ENCODE measurements at regions not wholly inside any gene's neighbourhood (a gene's known extent, or its start where the extent isn't known, plus 50 kb on each side); places are given as distances from the start of the nearest gene placed in this dataset.

- TF ChIP-seq, protein P1, sequence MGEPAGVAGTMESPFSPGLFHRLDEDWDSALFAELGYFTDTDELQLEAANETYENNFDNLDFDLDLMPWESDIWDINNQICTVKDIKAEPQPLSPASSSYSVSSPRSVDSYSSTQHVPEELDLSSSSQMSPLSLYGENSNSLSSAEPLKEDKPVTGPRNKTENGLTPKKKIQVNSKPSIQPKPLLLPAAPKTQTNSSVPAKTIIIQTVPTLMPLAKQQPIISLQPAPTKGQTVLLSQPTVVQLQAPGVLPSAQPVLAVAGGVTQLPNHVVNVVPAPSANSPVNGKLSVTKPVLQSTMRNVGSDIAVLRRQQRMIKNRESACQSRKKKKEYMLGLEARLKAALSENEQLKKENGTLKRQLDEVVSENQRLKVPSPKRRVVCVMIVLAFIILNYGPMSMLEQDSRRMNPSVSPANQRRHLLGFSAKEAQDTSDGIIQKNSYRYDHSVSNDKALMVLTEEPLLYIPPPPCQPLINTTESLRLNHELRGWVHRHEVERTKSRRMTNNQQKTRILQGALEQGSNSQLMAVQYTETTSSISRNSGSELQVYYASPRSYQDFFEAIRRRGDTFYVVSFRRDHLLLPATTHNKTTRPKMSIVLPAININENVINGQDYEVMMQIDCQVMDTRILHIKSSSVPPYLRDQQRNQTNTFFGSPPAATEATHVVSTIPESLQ (CRISPR knock-in tag; conservative IDR thresholded peaks at IDR 0.05) = no peak
- no peak for TF ChIP-seq FLYWCH1 (CRISPR knock-in tag; IDR thresholded peaks at IDR 0.05)
Observed at GRCh38 chr10:117483056-117483590, 59.4 kb upstream of the EMX2 start.

All from HepG2 (cell line).